ENCODE measurements at regions not wholly inside any gene's neighbourhood (a gene's known extent, or its start where the extent isn't known, plus 50 kb on each side); places are given as distances from the start of the nearest gene placed in this dataset.

- no peak for FAIRE-seq
Observed at GRCh38 chr4:92064574-92064973, 239.2 kb upstream of the GRID2 start.

GRCh38 chr4:92066485-92066884 lies 237.3 kb upstream of the GRID2 start:
- no peaks in the 10 kb centered on the region for H3K27me3 ChIP-seq (ENCODE audit: control insufficient read depth, insufficient read depth, low read length)
- FAIRE-seq (no peak), DNase-seq (ENCODE audit: low read depth) (no peak)
- H3K4me3 ChIP-seq (ENCODE audit: low read depth, low read length) = no peak overlapping the region
- TF ChIP-seq CTCF (IDR thresholded peaks at IDR 0.05; ENCODE audit: insufficient read depth, low read length, severe bottlenecking) = no peak
- H3K36me3 ChIP-seq (ENCODE audit: control insufficient read depth, insufficient read depth, low read length) = no peaks in the 10 kb centered on the region

More at GRCh38 chr4:92064574-92064973, 239.2 kb upstream of the GRID2 start:
- no peaks in the 10 kb centered on the region for H3K36me3 ChIP-seq (ENCODE audit: control insufficient read depth, insufficient read depth, low read length)
- H3K27me3 ChIP-seq (ENCODE audit: control insufficient read depth, insufficient read depth, low read length) = no peaks in the 10 kb centered on the region
- TF ChIP-seq CTCF (IDR thresholded peaks at IDR 0.05; ENCODE audit: insufficient read depth, low read length, severe bottlenecking) = no peak
- H3K4me3 ChIP-seq (ENCODE audit: low read depth, low read length) = no peak overlapping the region
- no peak for DNase-seq (ENCODE audit: low read depth)

GRCh38 chr4:92071587-92071986 lies 232.2 kb upstream of the GRID2 start:
- no peak overlapping the region for H3K4me3 ChIP-seq (ENCODE audit: low read depth, low read length)
- DNase-seq (ENCODE audit: low read depth) (no peak), FAIRE-seq (no peak)
- TF ChIP-seq CTCF (IDR thresholded peaks at IDR 0.05; ENCODE audit: insufficient read depth, low read length, severe bottlenecking) = no peak
- H3K36me3 ChIP-seq (ENCODE audit: control insufficient read depth, insufficient read depth, low read length) = no peaks in the 10 kb centered on the region
- H3K27me3 ChIP-seq (ENCODE audit: control insufficient read depth, insufficient read depth, low read length) = no peaks in the 10 kb centered on the region

GRCh38 chr4:92074839-92075238 lies 228.9 kb upstream of the GRID2 start:
- no peaks in the 10 kb centered on the region for H3K27me3 ChIP-seq (ENCODE audit: control insufficient read depth, insufficient read depth, low read length)
- DNase-seq (ENCODE audit: low read depth) (peak; percentile 3), FAIRE-seq (no peak)
- no peak for TF ChIP-seq CTCF (IDR thresholded peaks at IDR 0.05; ENCODE audit: insufficient read depth, low read length, severe bottlenecking)
- H3K36me3 ChIP-seq (ENCODE audit: control insufficient read depth, insufficient read depth, low read length) = no peaks in the 10 kb centered on the region
- no peak overlapping the region for H3K4me3 ChIP-seq (ENCODE audit: low read depth, low read length)

- FAIRE-seq (no peak), DNase-seq (ENCODE audit: low read depth) (no peak)
- Histone ChIP-seq H3K4me3 (ENCODE audit: low read depth, low read length) (no peak overlapping the region), H3K36me3 (ENCODE audit: control insufficient read depth, insufficient read depth, low read length) (no peaks in the 10 kb centered on the region), H3K27me3 (ENCODE audit: control insufficient read depth, insufficient read depth, low read length) (no peaks in the 10 kb centered on the region)
- TF ChIP-seq CTCF (IDR thresholded peaks at IDR 0.05; ENCODE audit: insufficient read depth, low read length, severe bottlenecking) = no peak
Observed at GRCh38 chr4:92090887-92091286, 212.9 kb upstream of the GRID2 start.

- no peak for TF ChIP-seq CTCF (IDR thresholded peaks at IDR 0.05; ENCODE audit: insufficient read depth, low read length, severe bottlenecking)
- FAIRE-seq (no peak), DNase-seq (ENCODE audit: low read depth) (no peak)
- H3K27me3 ChIP-seq (ENCODE audit: control insufficient read depth, insufficient read depth, low read length) = no peaks in the 10 kb centered on the region
- H3K36me3 ChIP-seq (ENCODE audit: control insufficient read depth, insufficient read depth, low read length) = no peaks in the 10 kb centered on the region
- no peak overlapping the region for H3K4me3 ChIP-seq (ENCODE audit: low read depth, low read length)
Observed at GRCh38 chr4:92091335-92091734, 212.4 kb upstream of the GRID2 start.

All from bronchial epithelial cell (primary cell).